Colon (tissue), 2 donors: ENCODE measurements at regions not wholly inside any gene's neighbourhood (a gene's known extent, or its start where the extent isn't known, plus 50 kb on each side); places are given as distances from the start of the nearest gene placed in this dataset.
"Not testable (repeated sequence)": the region's sequence is repeated elsewhere in the genome, so short reads cannot be mapped to it uniquely, and the experiment has no call there.

Experiments
- FAIRE-seq: peaks from 2 replicates; lab custom pipeline; 2012; peaks lifted over from hg19 to GRCh38; lab: Jason Lieb, UNC
- donor health status: control.
- donor health status: control.

DNA sequence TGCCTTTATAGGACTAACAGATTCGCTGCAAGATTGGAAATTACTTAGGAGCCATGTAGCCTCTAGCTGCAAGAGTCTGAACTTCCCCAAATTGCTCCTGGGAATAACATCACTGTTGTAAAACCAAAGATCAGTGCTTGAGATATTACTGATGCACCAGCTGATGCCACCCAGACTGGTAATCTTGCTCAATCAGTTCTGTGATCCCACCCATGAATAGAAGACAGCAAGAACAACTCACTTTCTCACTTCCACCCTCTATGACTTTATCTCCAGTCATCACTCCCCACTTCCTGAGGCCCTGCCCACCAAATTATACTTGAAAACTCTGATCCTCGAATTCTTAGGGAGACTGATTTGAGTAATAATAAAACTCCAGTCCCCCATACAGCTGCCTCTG, 1011.1 kb downstream of the PLA2G4A start:
- FAIRE-seq: no peak

DNA sequence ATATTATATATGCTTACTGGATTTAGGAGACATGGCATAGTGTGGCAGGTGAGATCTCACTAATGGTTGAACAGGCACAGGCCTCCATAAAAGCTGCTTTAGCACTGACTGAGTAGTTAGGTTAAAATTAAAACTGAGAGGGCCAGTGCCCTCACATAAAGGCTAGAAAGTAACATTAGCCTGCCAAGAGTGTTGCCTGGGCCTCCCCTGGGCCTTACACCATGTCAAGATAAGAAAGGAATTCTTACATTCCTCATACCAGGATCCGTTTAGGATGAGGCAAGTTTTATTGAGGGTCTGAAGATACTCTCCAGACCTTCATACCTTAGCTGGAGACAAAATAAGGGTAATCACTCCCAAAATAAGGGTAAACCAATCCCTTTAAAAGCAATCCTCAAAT, 1011.8 kb downstream of the PLA2G4A start:
- FAIRE-seq: no peak

DNA sequence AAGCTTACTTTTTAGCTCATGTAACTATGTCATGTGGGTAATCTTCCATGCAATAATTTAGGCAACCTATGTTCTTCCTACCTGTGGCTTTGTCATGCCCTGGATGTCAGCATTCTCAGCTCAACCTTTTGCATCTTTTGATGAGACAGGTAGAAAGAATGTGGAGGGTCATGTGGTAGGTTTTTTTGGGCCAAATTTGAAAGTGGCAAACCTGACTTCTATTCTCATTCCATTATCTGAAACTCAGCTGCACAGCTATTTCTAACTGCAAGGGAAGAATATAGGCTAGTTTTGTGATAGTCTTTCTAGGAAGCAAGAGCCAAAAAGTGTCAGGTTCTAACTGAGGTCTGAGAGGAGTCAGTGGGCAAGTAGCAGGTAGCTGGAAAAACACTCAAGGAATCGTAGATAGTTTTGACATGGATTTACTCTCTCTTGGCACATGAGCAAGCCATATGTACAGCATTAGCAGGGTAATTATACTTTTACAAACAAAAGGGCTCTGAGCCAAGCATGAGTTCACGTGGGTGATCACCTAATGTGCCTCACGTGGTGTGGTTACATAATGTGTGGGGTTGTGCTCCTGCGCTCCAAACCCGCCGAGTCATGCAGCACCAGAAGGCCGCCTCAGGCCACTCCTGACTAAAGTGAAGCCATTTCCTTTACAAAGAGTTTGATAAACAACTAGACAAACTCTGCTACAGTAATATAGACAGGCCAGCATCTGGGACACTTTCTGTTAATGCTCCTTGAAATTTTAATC, 1013.8 kb downstream of the PLA2G4A start:
- no peak for FAIRE-seq

DNA sequence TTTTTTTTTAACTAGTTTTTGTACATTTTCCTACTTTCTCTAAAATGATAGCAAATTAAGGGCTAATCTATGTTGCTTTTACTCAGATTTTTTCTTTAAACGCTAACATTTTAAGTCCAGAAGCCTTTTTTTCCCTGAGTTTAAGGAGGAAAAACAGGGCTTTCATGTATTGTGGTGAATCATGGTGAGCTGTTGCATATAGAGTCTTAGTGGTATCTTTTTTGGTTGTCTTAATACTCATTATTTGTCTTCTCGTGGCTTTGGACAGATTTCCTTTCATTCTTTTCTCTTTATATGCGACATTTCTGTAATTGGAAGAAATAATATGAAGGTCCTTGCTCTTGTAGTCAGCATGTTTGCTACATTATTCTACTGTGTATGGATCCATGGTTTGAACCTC, 1015.6 kb downstream of the PLA2G4A start:
- no peak for FAIRE-seq

DNA sequence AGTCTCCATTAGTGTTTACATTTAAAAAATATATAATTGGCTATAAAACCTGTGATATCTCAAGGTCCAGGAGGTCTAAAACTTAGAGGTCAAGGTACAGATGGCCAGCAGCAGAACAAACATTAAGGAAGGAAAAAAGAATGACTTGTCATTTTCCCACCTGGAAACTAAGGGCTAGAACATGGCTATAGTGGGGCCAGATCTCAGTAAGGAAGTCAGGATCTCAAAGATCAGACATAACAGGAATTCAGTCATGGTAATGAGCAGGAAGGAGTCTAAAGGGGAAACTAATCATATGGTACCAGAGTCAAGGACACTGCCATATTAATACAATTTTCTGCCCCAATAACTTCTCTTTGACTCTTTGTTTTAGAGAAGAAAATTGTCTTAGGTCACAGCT, 1018.8 kb downstream of the PLA2G4A start:
- no peak for FAIRE-seq

DNA sequence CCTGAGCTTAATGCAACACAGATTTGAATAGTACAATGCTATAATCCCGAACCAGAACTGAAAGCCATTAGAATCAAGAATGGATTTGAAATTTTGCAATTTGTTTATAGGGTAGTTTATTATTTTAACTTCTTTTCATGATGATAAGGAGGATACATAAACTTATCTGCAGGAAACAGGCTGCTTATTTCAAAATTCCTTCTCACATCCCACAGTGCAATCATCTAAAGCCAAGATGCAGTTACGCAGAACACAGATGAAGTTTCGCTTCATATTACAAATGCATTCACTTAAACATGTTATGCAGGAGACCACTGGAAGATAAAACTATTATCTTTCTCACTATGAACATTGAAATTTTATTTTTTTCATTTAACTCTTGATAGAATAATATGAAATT, 1019.6 kb downstream of the PLA2G4A start:
- no peak for FAIRE-seq

DNA sequence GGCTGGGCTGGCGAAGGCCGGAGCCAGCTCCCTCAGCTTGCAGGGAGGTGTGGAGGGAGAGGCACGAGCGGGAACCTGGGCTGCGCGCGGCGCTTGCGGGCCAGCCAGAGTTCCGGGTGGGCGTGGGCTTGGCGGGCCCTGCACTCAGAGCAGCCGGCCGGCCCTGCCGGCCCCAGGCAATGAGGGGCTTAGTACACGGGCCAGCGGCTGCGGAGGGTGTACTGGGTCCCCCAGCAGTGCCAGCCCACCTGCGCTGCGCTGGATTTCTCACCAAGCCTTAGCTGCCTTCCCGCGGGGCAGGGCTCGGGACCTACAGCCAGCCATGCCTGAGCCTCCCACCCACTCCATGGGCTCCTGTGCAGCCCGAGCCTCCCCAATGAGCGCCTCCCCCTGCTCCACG, 1021.4 kb downstream of the PLA2G4A start:
- FAIRE-seq: not testable (repeated sequence)

DNA sequence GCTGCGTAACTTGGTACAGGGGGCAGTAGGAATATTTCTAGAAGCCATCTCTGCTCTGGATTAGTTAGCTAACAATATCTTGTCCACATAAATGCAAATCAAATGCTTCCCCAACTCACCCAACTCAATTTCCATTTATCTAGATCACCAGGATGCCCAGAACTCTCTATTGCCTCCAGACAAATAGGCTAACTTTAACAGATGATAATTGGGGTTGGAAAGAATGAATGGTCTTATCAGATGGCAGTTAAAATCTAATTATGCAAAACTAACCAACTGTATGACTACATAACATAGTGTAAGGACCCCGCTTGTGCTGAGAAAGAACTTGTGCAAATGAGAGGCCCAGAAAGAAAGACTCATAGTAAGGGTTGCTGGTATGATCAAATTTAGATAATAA, 1024.8 kb downstream of the PLA2G4A start:
- FAIRE-seq: no peak

DNA sequence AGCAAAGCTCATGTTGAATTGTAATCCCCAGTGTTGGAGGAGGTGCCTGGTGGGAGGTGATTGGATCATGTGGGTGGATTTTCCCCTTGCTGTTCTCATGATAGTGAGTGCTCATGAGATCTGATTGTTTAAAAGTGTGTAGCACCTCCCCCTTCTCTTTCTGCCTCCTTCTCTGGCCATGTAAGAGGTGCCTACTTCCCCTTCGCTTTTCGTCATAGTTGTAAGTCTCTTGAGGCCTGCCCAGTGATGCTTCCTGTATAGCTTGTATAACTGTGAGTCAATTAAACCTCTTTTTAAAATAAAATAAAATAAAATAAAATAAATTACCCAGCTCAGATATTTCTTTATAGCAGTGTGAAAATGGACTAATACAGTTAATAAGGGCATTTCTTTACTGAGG, 1025.7 kb downstream of the PLA2G4A start:
- no peak for FAIRE-seq

DNA sequence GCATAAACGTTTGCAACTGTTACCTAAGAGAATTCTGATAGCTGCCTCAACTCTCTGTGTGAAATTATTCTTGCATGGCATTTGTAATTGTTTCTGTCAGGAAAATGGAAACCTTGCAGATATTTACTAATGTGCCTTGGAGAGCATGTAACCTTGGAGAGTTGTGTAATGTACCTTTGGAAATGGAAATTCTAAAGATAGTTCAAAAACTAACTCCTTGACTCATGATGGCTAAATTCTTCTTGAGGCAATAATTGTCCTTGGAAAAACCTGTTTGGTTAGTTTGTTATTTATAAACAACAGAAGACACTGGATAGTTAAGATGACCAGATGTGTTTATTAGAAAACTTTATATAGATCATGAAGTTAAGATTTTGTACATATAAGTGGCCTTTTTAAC, 1033.8 kb downstream of the PLA2G4A start:
- no peak for FAIRE-seq

DNA sequence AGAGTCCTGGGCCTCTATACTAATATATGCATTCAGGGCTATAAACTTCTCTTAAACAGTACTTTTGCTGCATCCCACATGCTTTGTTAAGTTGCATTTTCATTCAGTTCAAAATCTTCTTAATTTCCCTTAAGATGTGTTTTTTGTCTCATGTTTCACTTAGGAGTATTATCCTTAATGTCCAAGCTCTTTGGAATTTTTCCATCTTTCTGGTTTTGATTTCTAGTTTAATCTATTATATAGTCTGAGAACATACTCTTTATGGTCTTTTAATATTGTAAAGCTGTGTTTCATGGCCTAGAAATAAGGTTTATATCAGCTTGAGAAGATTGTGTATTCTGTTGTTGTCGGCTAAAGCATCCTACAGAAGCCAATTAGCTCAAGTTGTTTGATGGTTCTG, 1041.8 kb downstream of the PLA2G4A start:
- FAIRE-seq: no peak

DNA sequence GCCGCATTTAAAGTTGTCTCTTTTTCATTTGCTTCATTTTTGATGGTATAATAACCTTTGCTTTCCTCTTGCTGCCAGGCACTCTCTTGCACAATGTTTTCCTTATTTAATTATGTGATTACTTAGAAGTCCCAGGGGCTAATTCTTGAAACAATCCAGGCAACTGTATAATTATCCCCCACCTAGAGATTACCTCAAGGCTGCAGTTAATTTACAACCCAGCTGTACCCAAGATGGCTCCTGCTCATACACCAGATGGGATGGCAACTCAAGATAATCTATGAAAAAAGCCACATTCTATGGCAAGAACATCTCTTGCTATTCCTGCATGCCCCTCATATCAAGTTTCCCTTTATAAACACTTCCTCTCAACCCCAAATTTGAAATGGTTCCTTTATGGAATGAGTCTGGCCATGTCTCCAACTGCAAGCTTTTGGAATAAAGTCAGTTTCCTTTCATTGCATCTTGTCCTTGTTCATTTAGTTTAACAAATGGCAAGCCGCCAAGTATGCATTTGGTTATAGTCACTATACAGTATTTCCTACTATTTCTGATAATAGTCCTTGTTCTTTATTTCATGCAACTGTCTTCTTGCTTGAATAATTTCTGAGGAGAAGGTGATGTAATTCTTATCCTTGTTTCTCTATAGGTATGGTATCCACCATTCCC, 1042.6 kb downstream of the PLA2G4A start:
- no peak for FAIRE-seq

DNA sequence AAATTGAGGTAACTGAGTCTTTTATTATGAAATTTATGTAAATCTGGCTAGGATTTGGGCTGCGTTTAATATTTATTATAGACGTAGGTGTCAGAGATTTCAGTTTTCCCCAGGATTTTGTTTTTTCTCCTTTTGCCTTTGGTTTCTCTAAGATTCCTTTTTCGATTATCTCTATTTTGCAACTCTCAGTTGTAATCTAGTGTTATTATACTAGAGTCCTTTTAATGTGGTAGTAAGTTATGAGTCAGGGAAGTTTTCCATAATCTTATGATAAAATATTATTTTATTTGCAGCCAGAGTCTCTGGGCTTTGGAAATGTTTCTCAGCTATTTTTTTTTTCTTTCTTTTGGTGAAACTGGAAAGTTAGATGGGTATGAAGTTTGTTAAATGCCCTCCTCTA, 1043.8 kb downstream of the PLA2G4A start:
- no peak for FAIRE-seq

DNA sequence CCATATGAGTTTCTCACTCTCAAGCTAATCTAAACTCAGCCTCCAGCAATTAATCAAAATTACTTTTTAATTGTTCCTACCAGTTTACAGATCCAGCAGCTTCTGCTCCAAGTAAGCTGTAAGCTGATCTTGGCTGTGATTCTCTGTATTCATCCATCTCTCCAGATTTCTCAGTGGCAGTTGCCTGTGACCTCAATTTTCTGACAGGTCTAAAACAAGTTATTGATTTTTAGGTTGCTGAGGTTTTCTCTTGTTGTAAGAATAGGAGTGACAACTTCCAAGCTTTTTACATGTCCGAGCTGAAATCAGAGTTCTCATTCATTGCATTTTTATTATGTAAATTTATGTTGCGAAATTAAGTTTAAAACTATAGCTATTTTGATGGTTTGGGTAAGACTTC, 1044.4 kb downstream of the PLA2G4A start:
- FAIRE-seq: no peak

DNA sequence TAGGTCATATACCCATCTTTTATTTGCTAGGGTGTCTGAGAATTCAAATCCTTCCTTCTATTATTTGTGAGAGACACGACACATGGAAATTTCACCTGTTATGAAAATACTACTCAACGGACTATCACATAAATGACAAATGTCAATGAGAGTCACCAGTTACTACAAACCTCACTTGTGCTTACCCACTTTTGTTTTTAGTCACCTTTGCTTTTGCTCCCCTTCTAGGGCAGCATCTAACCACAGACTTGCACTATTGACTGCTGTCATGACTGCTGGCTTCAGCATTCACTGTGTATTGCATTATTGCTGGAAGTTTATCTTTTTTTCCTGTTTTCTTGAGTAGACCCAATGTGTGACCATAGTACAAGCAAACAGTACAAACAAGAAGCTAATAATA, 1048.0 kb downstream of the PLA2G4A start:
- FAIRE-seq: no peak

DNA sequence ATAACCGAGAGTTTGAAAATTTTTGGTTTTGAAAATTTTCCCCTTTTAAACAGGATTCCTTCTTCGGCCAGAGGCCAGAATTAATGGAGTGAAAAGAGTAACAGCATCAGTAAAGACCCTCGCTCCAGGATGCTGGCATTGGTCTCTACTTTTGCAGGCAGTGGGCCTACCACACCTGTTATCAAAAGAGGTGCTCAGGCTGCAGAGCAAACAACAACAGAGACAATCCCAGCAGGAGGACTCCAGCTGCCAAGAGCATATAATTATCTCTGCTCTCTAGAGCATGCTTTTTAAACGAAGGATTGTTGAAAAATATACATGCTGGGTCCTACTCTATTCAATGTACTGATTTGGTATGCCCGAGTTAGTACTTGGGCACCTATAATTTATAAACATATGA, 1048.5 kb downstream of the PLA2G4A start:
- FAIRE-seq: no peak

DNA sequence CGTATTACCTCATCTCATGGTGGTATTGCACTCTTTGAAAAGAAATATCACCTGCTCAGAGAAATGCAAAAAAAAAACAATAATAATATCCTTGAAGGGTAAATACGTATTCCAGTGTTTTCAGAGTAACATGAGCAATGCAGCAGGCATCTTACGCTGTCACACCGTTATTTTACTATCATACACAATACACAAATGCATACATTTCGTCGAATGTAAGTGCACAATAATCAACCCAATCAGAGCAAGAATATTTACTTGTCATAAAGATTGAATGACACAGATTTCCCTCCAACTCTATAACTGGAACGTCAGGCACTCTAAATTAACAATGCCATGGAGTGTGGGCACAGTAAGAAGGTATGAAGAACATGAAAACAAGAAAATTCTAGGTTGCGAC, 1050.1 kb downstream of the PLA2G4A start:
- FAIRE-seq: no peak

DNA sequence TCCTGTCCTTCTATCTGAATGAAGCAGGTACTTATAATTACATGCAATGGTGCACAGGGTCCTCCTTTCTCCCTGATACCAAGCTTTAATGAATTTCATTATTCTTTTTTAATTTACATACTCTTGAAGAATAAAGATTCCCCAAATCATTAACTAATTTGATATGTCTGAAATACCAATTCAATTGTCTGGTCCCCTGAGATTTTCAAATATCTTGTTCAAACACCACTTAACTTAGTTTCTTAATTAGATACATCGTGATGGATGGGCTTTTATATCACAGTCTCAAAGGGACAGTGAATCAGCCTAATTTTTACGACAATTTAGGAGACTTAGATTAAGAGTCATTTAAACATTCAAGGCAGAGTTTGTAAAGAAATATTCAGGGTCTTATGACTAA, 1054.6 kb downstream of the PLA2G4A start:
- FAIRE-seq: no peak

DNA sequence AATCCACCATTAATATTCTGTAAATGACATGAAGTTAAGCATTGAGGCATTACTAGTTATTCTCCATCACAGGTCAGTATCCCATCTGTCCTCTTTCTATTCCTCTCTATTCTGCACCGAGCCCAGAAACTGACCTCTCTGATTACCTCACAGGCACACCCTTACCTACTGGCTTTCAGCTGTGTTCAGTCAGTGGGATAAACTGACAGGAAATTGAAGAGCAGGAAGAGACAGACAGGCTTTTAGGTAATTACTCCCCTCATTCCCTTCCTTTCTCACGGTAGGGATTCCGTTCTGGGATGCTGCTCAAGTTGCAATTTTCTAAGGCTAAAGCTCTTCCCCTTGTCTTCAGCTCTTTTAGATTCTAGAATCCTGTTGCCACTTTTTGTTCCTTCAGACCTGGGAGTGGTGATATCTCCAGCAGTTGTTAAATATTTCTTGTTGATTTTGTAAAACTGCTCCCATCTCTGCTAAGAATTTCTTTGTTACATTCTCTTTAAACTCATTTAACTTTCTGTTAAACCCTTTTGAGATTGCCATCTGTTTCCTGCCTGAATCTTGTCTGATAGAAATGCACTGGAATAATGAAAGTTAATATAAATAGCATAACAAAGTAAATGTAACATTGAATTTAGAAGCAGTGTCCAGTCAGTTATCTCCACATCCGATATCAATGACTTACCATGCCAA, 1063.4 kb downstream of the PLA2G4A start:
- FAIRE-seq: no peak

DNA sequence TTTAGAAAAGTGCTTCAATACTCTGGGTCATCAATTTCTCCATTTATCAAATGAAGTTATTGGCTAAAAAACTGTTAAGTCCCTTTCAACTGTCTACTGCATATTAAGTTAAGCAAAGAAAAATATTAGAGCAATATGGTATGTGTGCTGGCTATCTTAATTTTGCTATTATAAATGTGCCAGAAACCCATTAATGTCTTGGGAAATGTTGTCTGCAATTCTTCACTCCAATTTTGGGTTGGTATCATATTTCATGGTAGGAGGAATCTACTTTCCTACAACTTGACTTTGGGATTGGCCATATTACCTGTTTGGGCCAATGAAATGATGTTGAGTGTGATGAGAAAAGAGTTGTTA, 1063.9 kb downstream of the PLA2G4A start:
- FAIRE-seq: no peak

DNA sequence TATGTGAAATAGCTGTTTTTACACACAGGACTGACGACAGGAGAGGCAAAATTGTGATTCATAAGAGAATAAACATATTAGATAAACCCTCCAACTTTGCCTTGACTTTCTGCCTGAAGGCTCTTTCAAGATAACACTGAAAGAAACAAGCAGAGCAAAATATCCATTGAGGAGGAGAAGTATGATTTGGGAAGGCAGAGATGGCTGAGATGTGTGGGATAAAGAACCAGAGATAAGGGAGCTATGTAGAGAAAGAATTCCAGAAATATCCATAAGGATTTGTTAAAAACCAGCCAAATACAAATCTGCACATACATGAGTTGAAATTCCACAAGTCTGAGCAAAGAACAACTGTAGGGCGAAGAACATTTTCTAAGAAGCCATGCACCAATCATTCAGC, 1064.7 kb downstream of the PLA2G4A start:
- no peak for FAIRE-seq

DNA sequence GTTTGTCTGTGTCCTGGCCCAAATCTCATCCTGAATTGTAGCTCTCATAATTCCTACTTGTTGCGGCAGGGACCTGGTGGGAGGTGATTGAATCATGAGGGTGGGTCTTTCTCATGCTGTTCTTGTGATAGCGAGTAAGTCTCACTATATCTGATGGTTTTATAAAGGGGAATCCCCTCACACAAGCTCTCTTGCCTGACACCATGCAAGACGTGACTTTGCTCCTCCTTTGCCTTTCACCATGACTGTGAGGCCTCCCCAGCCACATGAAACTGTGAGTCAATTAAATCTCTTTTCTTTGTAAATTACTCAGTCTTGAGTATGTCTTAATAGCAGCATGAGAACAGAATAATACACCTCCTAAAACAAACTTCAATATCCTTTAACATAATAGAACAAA, 1065.6 kb downstream of the PLA2G4A start:
- no peak for FAIRE-seq

DNA sequence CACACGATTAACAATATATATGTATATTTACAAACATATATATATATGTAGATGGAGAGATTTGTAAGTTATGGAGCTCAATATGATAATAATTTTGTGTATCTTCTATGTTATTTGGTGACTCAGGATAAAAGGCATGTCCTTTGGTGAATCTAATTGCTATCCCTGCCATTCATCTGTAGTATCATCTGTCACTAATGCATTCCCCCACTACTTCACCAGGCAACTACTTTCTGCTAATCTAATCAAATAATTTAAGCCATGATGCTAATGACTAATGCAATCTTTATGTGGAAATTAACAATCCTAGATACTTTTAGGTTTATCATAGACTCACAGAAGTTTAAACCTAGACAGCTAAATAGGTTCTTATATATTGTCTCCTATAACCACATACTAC, 1074.5 kb downstream of the PLA2G4A start:
- no peak for FAIRE-seq

DNA sequence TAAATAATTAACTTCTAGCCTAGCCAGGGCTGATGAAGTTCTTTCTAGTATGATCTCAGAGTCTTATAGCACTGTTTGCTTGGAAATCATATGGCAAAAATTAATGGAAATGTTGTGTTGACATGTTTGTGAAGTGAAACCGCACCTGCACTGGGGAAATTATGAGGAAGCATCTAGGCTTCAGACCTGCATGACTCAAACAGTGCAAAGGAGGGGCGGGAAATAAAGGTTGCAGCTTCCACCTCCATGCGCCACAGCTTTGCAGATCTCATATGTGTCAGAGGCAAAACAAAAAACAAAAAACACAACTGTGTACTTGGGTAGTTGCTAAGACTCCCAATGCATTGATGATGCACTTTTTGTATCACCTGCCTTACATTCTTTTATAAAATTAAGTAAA, 1080.6 kb downstream of the PLA2G4A start:
- no peak for FAIRE-seq
